ENCODE measurements at regions not wholly inside any gene's neighbourhood (a gene's known extent, or its start where the extent isn't known, plus 50 kb on each side); places are given as distances from the start of the nearest gene placed in this dataset.

DNA sequence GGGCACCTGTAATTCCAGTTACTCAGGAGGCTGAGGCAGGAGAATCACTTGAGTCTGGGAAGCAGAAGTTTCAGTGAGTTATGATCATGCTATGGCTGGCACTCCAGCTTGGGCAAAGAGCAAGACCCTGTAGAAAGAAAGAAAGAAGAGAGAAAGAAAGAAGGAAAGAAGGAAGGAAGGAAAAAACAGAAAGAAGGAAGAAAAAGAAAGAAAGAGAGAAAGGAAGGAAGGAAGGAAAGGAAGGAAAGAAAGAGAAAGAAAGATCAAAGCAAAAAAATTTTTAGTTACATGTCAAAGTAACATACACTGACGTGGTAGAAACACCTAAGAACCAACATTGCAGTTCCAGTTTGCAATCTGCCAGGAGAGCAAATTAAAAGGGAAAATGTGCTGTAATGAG lies 73.8 kb upstream of the JCAD start:
- TF ChIP-seq, protein P1, sequence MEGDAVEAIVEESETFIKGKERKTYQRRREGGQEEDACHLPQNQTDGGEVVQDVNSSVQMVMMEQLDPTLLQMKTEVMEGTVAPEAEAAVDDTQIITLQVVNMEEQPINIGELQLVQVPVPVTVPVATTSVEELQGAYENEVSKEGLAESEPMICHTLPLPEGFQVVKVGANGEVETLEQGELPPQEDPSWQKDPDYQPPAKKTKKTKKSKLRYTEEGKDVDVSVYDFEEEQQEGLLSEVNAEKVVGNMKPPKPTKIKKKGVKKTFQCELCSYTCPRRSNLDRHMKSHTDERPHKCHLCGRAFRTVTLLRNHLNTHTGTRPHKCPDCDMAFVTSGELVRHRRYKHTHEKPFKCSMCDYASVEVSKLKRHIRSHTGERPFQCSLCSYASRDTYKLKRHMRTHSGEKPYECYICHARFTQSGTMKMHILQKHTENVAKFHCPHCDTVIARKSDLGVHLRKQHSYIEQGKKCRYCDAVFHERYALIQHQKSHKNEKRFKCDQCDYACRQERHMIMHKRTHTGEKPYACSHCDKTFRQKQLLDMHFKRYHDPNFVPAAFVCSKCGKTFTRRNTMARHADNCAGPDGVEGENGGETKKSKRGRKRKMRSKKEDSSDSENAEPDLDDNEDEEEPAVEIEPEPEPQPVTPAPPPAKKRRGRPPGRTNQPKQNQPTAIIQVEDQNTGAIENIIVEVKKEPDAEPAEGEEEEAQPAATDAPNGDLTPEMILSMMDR (IDR thresholded peaks at IDR 0.05; ENCODE audit: extremely low read depth in 1 of 2, insufficient read depth in 1 of 2, low read depth in 1 of 2, low read length in 2 of 2), result no peak
- no peak for TF ChIP-seq GATA2 (IDR thresholded peaks at IDR 0.05; ENCODE audit: insufficient read depth, insufficient read length, low read depth, low read length)
- TF ChIP-seq POLR2AphosphoS5 (IDR thresholded peaks at IDR 0.05; ENCODE audit: insufficient read depth, low read depth, low read length), result no peak
- no peak for TF ChIP-seq FOS (IDR thresholded peaks at IDR 0.05; ENCODE audit: borderline replicate concordance, insufficient read depth, low read length)

Measured in endothelial cell of umbilical vein (primary cell).